ENCODE measurements at regions not wholly inside any gene's neighbourhood (a gene's known extent, or its start where the extent isn't known, plus 50 kb on each side); places are given as distances from the start of the nearest gene placed in this dataset.

- H3K4ac ChIP-seq (replicated peaks; ENCODE audit: insufficient read length, low read depth, low read length): no peak overlapping the region
- H3K9me3 ChIP-seq (ENCODE audit: insufficient read depth in 2 of 2, low read depth in 1 of 2, low read length in 1 of 2): no peaks in the 10 kb centered on the region
- no peak overlapping the region for H3K4me3 ChIP-seq (ENCODE audit: extremely low read depth in 1 of 4, insufficient read depth in 2 of 4, low read depth in 3 of 4, low read length in 4 of 4)
- no peak overlapping the region for H2AK5ac ChIP-seq (ENCODE audit: low read depth, low read length)
- H2BK15ac ChIP-seq (ENCODE audit: low read length): no peak overlapping the region
- H3K56ac ChIP-seq (replicated peaks; ENCODE audit: insufficient read length, low read depth, low read length): no peak overlapping the region
- H3K27me3 ChIP-seq (replicated peaks in 1 of 4; ENCODE audit: control insufficient read depth in 3 of 4, extremely low read depth in 1 of 4, insufficient read depth in 3 of 4, low read length in 3 of 4): no peaks in the 10 kb centered on the region
- no peak overlapping the region for H2BK5ac ChIP-seq (ENCODE audit: low read depth, low read length)
- H3K23ac ChIP-seq (ENCODE audit: insufficient read length): no peak overlapping the region
- no peak overlapping the region for H2BK120ac ChIP-seq (replicated peaks; ENCODE audit: low read depth, low read length)
- no peaks in the 10 kb centered on the region for H3K4me1 ChIP-seq (replicated peaks in 1 of 4; ENCODE audit: control insufficient read depth in 3 of 4, insufficient read depth in 4 of 4, low read length in 3 of 4)
- no peak overlapping the region for H2AFZ ChIP-seq (ENCODE audit: low read length)
- CTCF ChIA-PET (ENCODE audit: partially characterized antibody): interaction anchor here (1.3 kb wide), 1 partner anchor 10 kb away, joined by 3 read pairs; no protein-coding TSS in a partner anchor
- H3K36me3 ChIP-seq (ENCODE audit: control insufficient read depth in 2 of 4, insufficient read depth in 4 of 4, low read length in 3 of 4): no peaks in the 10 kb centered on the region
- no peak for FAIRE-seq
- no peak overlapping the region for H3K14ac ChIP-seq (ENCODE audit: insufficient read length)
- H2BK12ac ChIP-seq (ENCODE audit: low read depth, low read length): no peak overlapping the region
- no peaks in the 10 kb centered on the region for H3K23me2 ChIP-seq (ENCODE audit: low read depth, low read length)
- no peak overlapping the region for H3K9ac ChIP-seq (replicated peaks in 1 of 4; ENCODE audit: extremely low read depth in 1 of 4, low read depth in 3 of 4, low read length in 3 of 4)
- no peak overlapping the region for H4K5ac ChIP-seq (ENCODE audit: insufficient read length, low read depth, low read length)
- H4K91ac ChIP-seq (replicated peaks; ENCODE audit: insufficient read length, low read length): no peak overlapping the region
- H3K79me2 ChIP-seq (ENCODE audit: control insufficient read depth in 1 of 2, insufficient read depth in 2 of 2, low read length in 2 of 2): no peaks in the 10 kb centered on the region
- no peak overlapping the region for H2BK20ac ChIP-seq (ENCODE audit: low read length)
- H3K27ac ChIP-seq (ENCODE audit: low read depth, low read length): no peak overlapping the region
- 94% methylated on average over 4 of the region's 4 CpGs; no CpG with 5 or more reads in 1 of the 2 experiments for WGBS, 2 experiments (ENCODE audit: extremely low coverage in 1 of 2, insufficient coverage in 1 of 2, insufficient read length in 1 of 2, insufficient replicate concordance in 2 of 2, low coverage in 1 of 2, low lambda C conversion rate in 2 of 2, missing lambda C conversion rate in 1 of 2)
- no peaks in the 10 kb centered on the region for H4K20me1 ChIP-seq (replicated peaks in 1 of 2; ENCODE audit: control insufficient read depth in 1 of 2, insufficient read depth in 2 of 2, low read length in 2 of 2)
- POLR2A ChIA-PET (ENCODE audit: partially characterized antibody): interaction anchor here (1.1 kb wide), 1 partner anchor 11 kb away, joined by 3 read pairs; no protein-coding TSS in a partner anchor
- H3K79me1 ChIP-seq (ENCODE audit: low read depth, low read length): no peaks in the 10 kb centered on the region
- H3K4me2 ChIP-seq (ENCODE audit: insufficient read depth in 1 of 2, low read depth in 2 of 2, low read length in 2 of 2): no peak overlapping the region
- no peak for DNase-seq (ENCODE audit: low read depth in 1 of 2, low spot score in 2 of 2)
- no peak overlapping the region for H3K18ac ChIP-seq (ENCODE audit: extremely low read depth, low read length)
- no peak overlapping the region for H4K8ac ChIP-seq (ENCODE audit: extremely low read depth, insufficient read depth, low read length)
- TF ChIP-seq SAP30 (IDR thresholded peaks at IDR 0.05; ENCODE audit: insufficient read depth, insufficient replicate concordance, low read length) (no peak), EP300 (IDR thresholded peaks at IDR 0.05; ENCODE audit: borderline replicate concordance in 1 of 2, low read depth in 2 of 2, low read length in 2 of 2) (no peak), HDAC6 (IDR thresholded peaks at IDR 0.05; ENCODE audit: low read depth, low read length) (no peak)
Measured at GRCh38 chr7:68432585-68432984, 1165.7 kb upstream of the AUTS2 start.

Measured in H1 (cell line).